ENCODE measurements at regions not wholly inside any gene's neighbourhood (a gene's known extent, or its start where the extent isn't known, plus 50 kb on each side); places are given as distances from the start of the nearest gene placed in this dataset.

DNA sequence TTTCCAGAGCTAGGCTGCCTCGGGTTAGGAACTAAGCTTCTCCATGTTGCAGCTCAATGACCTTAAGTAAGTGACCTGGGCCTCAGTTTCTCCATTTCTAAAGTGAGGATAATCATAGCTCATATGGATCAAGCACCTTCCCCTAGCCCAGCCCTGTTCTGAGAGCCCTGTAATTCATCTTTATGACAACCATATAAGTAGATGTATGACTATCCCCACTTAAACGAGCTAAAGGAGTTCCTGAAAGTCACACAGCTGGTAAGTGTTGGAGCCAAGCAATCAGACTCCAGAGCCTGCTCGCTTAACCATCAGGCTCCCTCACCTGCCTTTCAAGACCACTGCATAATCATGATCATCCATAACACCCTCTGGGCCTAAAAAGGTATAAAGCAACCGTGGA lies 135.4 kb downstream of the SP3 start:
- no peak for TF ChIP-seq POLR2A (IDR thresholded peaks at IDR 0.05; ENCODE audit: low read depth, low read length)
- TF ChIP-seq SPI1 (IDR thresholded peaks at IDR 0.05; ENCODE audit: low read depth, low read length): no peak
- TF ChIP-seq POU2F2 (IDR thresholded peaks at IDR 0.05; ENCODE audit: low read depth, low read length): no peak
- no peak for TF ChIP-seq POLR2AphosphoS5 (IDR thresholded peaks at IDR 0.05; ENCODE audit: low read depth, low read length)
- TF ChIP-seq PAX5 (IDR thresholded peaks at IDR 0.05; ENCODE audit: insufficient read depth, low read length, severe bottlenecking): no peak
- TF ChIP-seq TAF1 (IDR thresholded peaks at IDR 0.05; ENCODE audit: low read depth, low read length): no peak
- DNase-seq (ENCODE audit: insufficient read length, low spot score) (no peak), FAIRE-seq (no peak)

DNA sequence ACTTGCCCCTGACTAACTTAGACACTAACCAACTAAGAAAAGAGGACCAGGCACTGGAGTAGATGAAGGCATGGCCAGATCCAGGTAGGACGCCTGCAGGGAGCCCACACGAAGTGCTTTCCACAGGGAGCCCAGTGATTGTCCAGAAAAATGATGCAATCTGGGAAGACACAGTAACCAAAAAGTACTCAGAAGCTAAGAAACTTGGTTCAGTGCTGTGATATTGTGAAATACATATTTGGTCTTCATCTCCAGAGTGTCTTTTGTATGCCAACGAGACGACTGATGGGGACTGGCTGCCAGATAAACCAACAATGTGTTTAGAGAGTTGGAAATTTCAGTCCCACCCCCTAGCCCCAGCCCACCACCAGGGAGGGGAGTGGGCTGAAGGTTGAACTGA lies 135.0 kb downstream of the SP3 start:
- TF ChIP-seq POLR2AphosphoS5 (IDR thresholded peaks at IDR 0.05; ENCODE audit: low read depth, low read length) (no peak), PAX5 (IDR thresholded peaks at IDR 0.05; ENCODE audit: insufficient read depth, low read length, severe bottlenecking) (no peak), POLR2A (IDR thresholded peaks at IDR 0.05; ENCODE audit: low read depth, low read length) (no peak), SPI1 (IDR thresholded peaks at IDR 0.05; ENCODE audit: low read depth, low read length) (no peak), TAF1 (IDR thresholded peaks at IDR 0.05; ENCODE audit: low read depth, low read length) (no peak), POU2F2 (IDR thresholded peaks at IDR 0.05; ENCODE audit: low read depth, low read length) (no peak)
- FAIRE-seq (no peak), DNase-seq (ENCODE audit: insufficient read length, low spot score) (no peak)

DNA sequence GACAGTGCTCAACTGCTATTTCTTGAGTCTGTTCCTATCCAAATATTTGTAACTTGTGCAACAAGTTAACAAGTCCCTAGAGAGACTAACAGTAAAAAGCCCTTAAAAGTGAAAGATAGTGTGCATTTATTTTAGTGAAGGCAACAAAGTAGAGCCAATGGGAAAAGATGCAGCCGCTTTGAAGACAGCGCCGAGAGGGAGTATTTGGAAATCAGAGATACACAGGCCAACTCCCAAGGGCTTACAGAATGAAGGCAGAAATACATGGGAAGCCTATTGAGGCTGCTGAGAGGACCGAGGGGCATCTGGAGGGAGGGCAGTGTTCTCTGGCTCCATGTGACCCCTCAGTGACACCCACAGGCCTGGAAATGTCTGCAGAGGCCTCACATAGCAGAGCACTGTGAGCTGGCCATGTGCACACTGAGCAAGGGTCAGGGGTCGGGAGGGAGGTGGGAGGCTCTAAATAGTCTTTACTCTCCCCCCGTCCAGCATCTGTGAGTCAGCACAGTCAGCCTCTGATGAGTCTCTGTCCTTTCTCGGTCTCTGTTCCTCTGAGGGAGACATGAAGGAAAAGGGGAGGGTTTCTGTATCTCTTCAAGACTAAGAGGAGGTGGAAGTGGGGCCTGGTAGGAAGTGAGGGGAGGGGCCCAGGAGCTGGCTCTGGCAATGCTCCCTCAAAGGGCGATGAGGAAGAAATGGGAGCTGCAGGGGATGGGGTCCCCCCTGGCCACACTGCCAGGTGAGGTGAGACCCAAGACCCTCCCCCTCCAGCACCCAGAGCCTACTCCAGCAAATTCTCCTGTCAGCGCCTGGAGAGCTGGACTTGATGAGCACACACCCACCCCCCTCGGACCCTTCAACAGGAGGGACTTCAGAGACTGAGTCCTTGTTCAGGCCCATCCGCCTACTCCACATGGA lies 133.6 kb downstream of the SP3 start:
- TF ChIP-seq PAX5 (IDR thresholded peaks at IDR 0.05; ENCODE audit: insufficient read depth, low read length, severe bottlenecking) (no peak), POLR2A (IDR thresholded peaks at IDR 0.05; ENCODE audit: low read depth, low read length) (no peak), POLR2AphosphoS5 (IDR thresholded peaks at IDR 0.05; ENCODE audit: low read depth, low read length) (no peak)
- no peak for FAIRE-seq

DNA sequence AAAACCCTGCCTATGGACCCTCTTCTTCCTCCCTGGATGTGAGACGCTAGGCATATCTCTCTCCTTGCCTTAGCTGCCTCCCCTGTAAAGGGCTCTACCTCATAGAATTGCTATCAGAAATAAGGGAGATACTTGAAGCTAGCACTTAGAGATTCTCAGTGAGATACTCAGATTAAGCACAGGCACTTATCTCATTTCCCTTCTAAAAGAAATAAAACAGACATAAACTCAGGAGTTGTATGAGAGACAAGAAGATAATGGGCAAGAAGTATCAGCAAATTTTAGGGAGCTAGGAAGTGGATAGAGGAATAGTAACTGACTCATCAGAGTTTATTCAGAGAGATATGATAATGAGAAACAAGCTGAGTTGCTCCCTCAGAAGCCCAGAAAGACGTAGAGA lies 131.0 kb downstream of the SP3 start:
- DNase-seq (ENCODE audit: insufficient read length, low spot score) (no peak), FAIRE-seq (no peak)
- TF ChIP-seq POLR2A (IDR thresholded peaks at IDR 0.05; ENCODE audit: low read depth, low read length) (no peak), POLR2AphosphoS5 (IDR thresholded peaks at IDR 0.05; ENCODE audit: low read depth, low read length) (no peak), TAF1 (IDR thresholded peaks at IDR 0.05; ENCODE audit: low read depth, low read length) (no peak), SPI1 (IDR thresholded peaks at IDR 0.05; ENCODE audit: low read depth, low read length) (no peak), PAX5 (IDR thresholded peaks at IDR 0.05; ENCODE audit: insufficient read depth, low read length, severe bottlenecking) (no peak), POU2F2 (IDR thresholded peaks at IDR 0.05; ENCODE audit: low read depth, low read length) (no peak)

More for the DNA sequence above, 133.6 kb downstream of the SP3 start:
- no peak for DNase-seq (ENCODE audit: insufficient read length, low spot score)

DNA sequence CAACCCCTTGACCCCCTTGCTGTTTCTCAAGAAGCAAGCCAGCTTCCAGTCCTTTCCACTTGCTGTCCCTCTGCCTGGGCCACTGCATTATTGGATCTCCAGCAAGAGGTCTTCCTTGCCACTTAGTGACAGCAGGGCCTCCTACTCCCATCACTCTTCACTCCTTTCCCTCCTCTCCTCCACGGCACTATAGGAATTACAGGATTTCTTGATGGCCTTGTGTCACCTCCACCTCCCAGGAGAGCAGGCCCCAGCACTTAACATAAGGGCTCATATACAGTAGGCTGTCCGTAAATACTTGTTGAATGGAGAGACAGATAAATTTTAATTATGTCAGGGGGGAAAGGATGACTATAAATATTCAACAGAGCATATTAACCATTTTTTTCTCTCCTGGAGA lies 129.4 kb downstream of the SP3 start:
- FAIRE-seq (no peak), DNase-seq (ENCODE audit: insufficient read length, low spot score) (no peak)
- no peak for TF ChIP-seq POU2F2 (IDR thresholded peaks at IDR 0.05; ENCODE audit: low read depth, low read length)
- TF ChIP-seq POLR2A (IDR thresholded peaks at IDR 0.05; ENCODE audit: low read depth, low read length): no peak
- TF ChIP-seq POLR2AphosphoS5 (IDR thresholded peaks at IDR 0.05; ENCODE audit: low read depth, low read length): no peak
- no peak for TF ChIP-seq PAX5 (IDR thresholded peaks at IDR 0.05; ENCODE audit: insufficient read depth, low read length, severe bottlenecking)
- TF ChIP-seq TAF1 (IDR thresholded peaks at IDR 0.05; ENCODE audit: low read depth, low read length): no peak
- no peak for TF ChIP-seq SPI1 (IDR thresholded peaks at IDR 0.05; ENCODE audit: low read depth, low read length)

DNA sequence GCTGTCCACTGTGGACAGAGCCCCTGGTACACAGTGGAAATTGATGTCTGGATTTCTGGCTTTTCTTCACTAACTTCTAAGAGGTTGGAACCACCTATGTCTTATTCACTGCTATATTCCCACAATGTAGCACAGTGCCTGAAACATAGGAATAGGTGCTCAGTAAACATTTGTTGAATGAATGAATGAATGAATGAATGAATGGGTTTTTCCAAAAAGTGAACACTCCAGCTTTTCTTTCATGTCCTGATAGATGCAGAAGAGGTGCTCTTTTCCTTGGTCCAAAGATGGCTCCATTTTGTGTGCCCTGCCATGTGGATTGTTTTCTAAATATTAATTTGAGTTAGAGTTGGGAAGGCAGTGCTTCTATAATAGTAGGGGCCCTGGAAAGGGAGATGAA lies 124.1 kb downstream of the SP3 start:
- FAIRE-seq (no peak), DNase-seq (ENCODE audit: insufficient read length, low spot score) (no peak)
- TF ChIP-seq POU2F2 (IDR thresholded peaks at IDR 0.05; ENCODE audit: low read depth, low read length) (no peak), PAX5 (IDR thresholded peaks at IDR 0.05; ENCODE audit: insufficient read depth, low read length, severe bottlenecking) (no peak), POLR2A (IDR thresholded peaks at IDR 0.05; ENCODE audit: low read depth, low read length) (no peak), TAF1 (IDR thresholded peaks at IDR 0.05; ENCODE audit: low read depth, low read length) (no peak), POLR2AphosphoS5 (IDR thresholded peaks at IDR 0.05; ENCODE audit: low read depth, low read length) (no peak), SPI1 (IDR thresholded peaks at IDR 0.05; ENCODE audit: low read depth, low read length) (no peak)

DNA sequence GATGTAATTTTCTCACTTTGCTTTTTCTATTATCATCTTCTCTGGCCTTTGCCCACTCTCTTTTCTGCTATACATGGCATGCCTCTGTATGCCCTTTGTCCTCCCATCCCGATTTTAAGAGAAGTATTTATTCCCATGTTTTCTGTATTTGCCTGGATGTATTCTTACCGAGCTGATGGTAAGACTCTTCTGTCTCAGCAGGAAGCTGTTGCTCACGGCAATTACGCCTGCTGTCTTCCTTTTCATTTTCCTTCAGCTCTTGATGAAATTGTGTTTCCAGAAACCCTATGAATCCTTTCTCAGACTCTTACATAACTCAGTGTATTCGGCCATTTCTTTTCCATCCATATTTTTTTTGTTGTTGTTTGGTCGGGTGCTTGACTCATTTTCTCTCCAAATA lies 121.6 kb downstream of the SP3 start:
- FAIRE-seq (no peak), DNase-seq (ENCODE audit: insufficient read length, low spot score) (no peak)
- TF ChIP-seq SPI1 (IDR thresholded peaks at IDR 0.05; ENCODE audit: low read depth, low read length) (no peak), TAF1 (IDR thresholded peaks at IDR 0.05; ENCODE audit: low read depth, low read length) (no peak), POLR2A (IDR thresholded peaks at IDR 0.05; ENCODE audit: low read depth, low read length) (no peak), POU2F2 (IDR thresholded peaks at IDR 0.05; ENCODE audit: low read depth, low read length) (no peak), POLR2AphosphoS5 (IDR thresholded peaks at IDR 0.05; ENCODE audit: low read depth, low read length) (no peak), PAX5 (IDR thresholded peaks at IDR 0.05; ENCODE audit: insufficient read depth, low read length, severe bottlenecking) (no peak)

DNA sequence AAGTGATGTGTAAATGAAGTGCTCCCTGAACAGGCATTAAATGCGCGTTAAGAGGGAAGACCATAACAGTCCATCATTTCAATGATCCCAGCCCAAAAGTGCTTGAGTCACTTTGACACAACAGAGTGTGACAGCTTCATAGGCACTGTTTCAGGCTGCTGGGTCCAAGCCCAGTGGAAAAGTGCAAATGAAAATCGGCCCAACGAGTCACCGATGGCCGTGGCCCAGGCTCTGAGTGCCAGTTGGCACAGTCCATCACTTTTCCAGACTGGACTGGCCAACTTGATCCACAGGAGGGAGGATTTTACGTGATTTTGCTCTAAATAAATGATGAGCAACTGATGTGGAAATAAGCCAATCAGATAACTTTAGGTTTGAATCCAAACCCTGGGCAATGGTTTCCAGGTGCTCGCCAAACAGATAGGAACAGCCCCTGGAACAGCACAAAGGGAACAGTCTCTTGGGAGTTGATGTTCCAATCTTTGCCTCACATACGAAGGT lies 114.0 kb downstream of the SP3 start:
- DNase-seq (ENCODE audit: insufficient read length, low spot score) (no peak), FAIRE-seq (no peak)
- no peak for TF ChIP-seq POLR2AphosphoS5 (IDR thresholded peaks at IDR 0.05; ENCODE audit: low read depth, low read length)
- TF ChIP-seq POLR2A (IDR thresholded peaks at IDR 0.05; ENCODE audit: low read depth, low read length): no peak
- TF ChIP-seq SPI1 (IDR thresholded peaks at IDR 0.05; ENCODE audit: low read depth, low read length): no peak

DNA sequence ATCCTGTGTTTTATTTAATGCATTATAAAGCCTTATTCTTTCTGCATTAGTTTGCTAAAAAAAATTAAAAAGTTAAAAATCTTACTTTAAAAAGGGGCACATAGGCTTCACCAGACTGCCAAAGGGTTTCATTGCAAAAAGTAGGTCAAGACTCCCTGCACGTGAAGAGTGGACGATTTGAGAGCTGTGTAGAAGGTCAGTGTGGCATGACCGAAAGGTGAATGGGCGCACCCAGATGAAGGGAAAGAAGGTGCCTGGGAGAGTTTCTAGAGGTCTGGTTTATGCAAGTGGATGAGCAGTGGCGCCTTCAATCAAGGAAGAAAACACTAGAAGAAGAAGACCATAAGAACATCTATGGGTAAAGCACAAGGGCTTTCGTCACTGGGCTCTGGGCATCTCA lies 111.0 kb downstream of the SP3 start:
- FAIRE-seq: no peak
- no peak for TF ChIP-seq POLR2AphosphoS5 (IDR thresholded peaks at IDR 0.05; ENCODE audit: low read depth, low read length)
- no peak for TF ChIP-seq POU2F2 (IDR thresholded peaks at IDR 0.05; ENCODE audit: low read depth, low read length)
- no peak for TF ChIP-seq POLR2A (IDR thresholded peaks at IDR 0.05; ENCODE audit: low read depth, low read length)
- no peak for TF ChIP-seq SPI1 (IDR thresholded peaks at IDR 0.05; ENCODE audit: low read depth, low read length)
- no peak for TF ChIP-seq TAF1 (IDR thresholded peaks at IDR 0.05; ENCODE audit: low read depth, low read length)
- TF ChIP-seq PAX5 (IDR thresholded peaks at IDR 0.05; ENCODE audit: insufficient read depth, low read length, severe bottlenecking): no peak
- DNase-seq (ENCODE audit: insufficient read length, low spot score): no peak

All from GM12891 (cell line).